Kidney (tissue), 13 donors: ENCODE measurements at regions not wholly inside any gene's neighbourhood (a gene's known extent, or its start where the extent isn't known, plus 50 kb on each side); places are given as distances from the start of the nearest gene placed in this dataset.

Experiments used
- DNase-seq, 5 donors: peaks; one replicate each; pipeline ENCODE4 v3.0.0-alpha.2; 2013 to 2020
- FAIRE-seq: peaks from 2 replicates; lab custom pipeline; 2012; peaks lifted over from hg19 to GRCh38; lab: Jason Lieb, UNC
- H3K27ac ChIP-seq, 2 donors: one replicate each; pipeline ENCODE4 v1.7.0; 2013; ENCODE audit warnings: low read depth in 2 of 2, low read length in 2 of 2, inconsistent platforms in 1 of 2
- H3K27me3 ChIP-seq: one replicate; pipeline ENCODE4 v1.7.1; 2013; ENCODE audit warnings: low read length, inconsistent platforms; ENCODE audit not compliant: control insufficient read depth, insufficient read depth
- H3K36me3 ChIP-seq, 3 donors: one replicate each; pipeline versions ENCODE4 v1.7.0 to v1.7.1; 2013; ENCODE audit warnings: low read length in 3 of 3, control low read depth in 1 of 3, inconsistent platforms in 1 of 3; ENCODE audit not compliant: insufficient read depth in 3 of 3, control insufficient read depth in 2 of 3
- H3K4me1 ChIP-seq, 3 donors: one replicate each; pipeline versions ENCODE4 v1.7.0 to v1.7.1; 2013; ENCODE audit warnings: low read length in 3 of 3, inconsistent platforms in 1 of 3, low read depth in 1 of 3; ENCODE audit not compliant: control insufficient read depth in 2 of 3, insufficient read depth in 2 of 3
- H3K4me3 ChIP-seq, 3 donors: one replicate each; pipeline versions ENCODE4 v1.7.0 to v1.8.1; 2013; ENCODE audit warnings: low read length in 3 of 3, control low read depth in 1 of 3, inconsistent platforms in 1 of 3
- H3K9ac ChIP-seq, 3 donors: one replicate each; pipeline versions ENCODE4 v1.7.0 to v1.7.1; 2013; ENCODE audit warnings: low read length in 3 of 3, control low read depth in 1 of 3, inconsistent platforms in 1 of 3
- H3K9me3 ChIP-seq, 3 donors: one replicate each; pipeline versions ENCODE4 v1.7.0 to v1.7.1; 2013; ENCODE audit warnings: low read length in 3 of 3, control low read depth in 1 of 3, inconsistent platforms in 1 of 3; ENCODE audit not compliant: control insufficient read depth in 2 of 3, insufficient read depth in 1 of 3
- CTCF ChIP-seq: IDR thresholded peaks from 3 replicates; pipeline ENCODE4 v1.5.1; 2012; ENCODE audit warnings: mild to moderate bottlenecking, moderate library complexity, borderline replicate concordance; ENCODE audit not compliant: insufficient read depth; ENCODE audit errors: extremely low read depth
- intact Hi-C: fragments of 100-400 bp; cut with DNase I; formaldehyde crosslinking; loops from one replicate; pipeline ENCODE4 v1.11.1; 2022
- donor health status: control.
- donor health status: control.
- donor health status: control.
- donor health status: control.
- donor health status: control.
- donor health status: DM: yes; HTN: yes; CAD: no.
- donor health status: Normal renal cell carcinoma (clear cell type).

- no peak overlapping the region for H3K9ac ChIP-seq
- no peak for DNase-seq
- H3K27me3 ChIP-seq, result no peaks in the 10 kb centered on the region
- no peaks in the 10 kb centered on the region for H3K4me1 ChIP-seq
- H3K27ac ChIP-seq, result no peak overlapping the region
- no peak overlapping the region for H3K4me3 ChIP-seq
- FAIRE-seq, result no peak
- intact Hi-C loops, result no loop called here
- no peaks in the 10 kb centered on the region for H3K36me3 ChIP-seq
- H3K9me3 ChIP-seq, result no peaks in the 10 kb centered on the region
- TF ChIP-seq CTCF, result no peak
These were observed 210.9 kb upstream of the ZFP64 start for GRCh38 chr20:52402514-52402913.

GRCh38 chr20:52401431-52401830 is 209.9 kb upstream of the ZFP64 start:
- TF ChIP-seq CTCF, result no peak
- Histone ChIP-seq H3K9me3 (no peaks in the 10 kb centered on the region), H3K36me3 (no peaks in the 10 kb centered on the region), H3K4me3 (no peak overlapping the region), H3K9ac (no peak overlapping the region), H3K27ac (no peak overlapping the region), H3K4me1 (no peaks in the 10 kb centered on the region), H3K27me3 (no peaks in the 10 kb centered on the region)
- DNase-seq (no peak), FAIRE-seq (no peak)
- intact Hi-C loops, result no loop called here

- Histone ChIP-seq H3K27ac (no peak overlapping the region), H3K4me1 (no peaks in the 10 kb centered on the region), H3K36me3 (no peaks in the 10 kb centered on the region), H3K27me3 (no peaks in the 10 kb centered on the region), H3K4me3 (no peak overlapping the region), H3K9ac (no peak overlapping the region), H3K9me3 (no peaks in the 10 kb centered on the region)
- intact Hi-C loops, result no loop called here
- FAIRE-seq (no peak), DNase-seq (no peak)
- TF ChIP-seq CTCF, result no peak
These were observed 207.8 kb upstream of the ZFP64 start for GRCh38 chr20:52399352-52399751.

- TF ChIP-seq CTCF, result no peak
- H3K9me3 ChIP-seq, result no peaks in the 10 kb centered on the region
- H3K36me3 ChIP-seq, result no peaks in the 10 kb centered on the region
- no peaks in the 10 kb centered on the region for H3K27me3 ChIP-seq
- no peaks in the 10 kb centered on the region for H3K4me1 ChIP-seq
- no peak for DNase-seq
- no peak overlapping the region for H3K27ac ChIP-seq
- H3K4me3 ChIP-seq, result no peak overlapping the region
- intact Hi-C loops, result no loop called here
- FAIRE-seq, result no peak
- no peak overlapping the region for H3K9ac ChIP-seq
These were observed 198.0 kb upstream of the ZFP64 start for GRCh38 chr20:52389606-52390005.
